ENCODE measurements at regions not wholly inside any gene's neighbourhood (a gene's known extent, or its start where the extent isn't known, plus 50 kb on each side); places are given as distances from the start of the nearest gene placed in this dataset.

GRCh38 chr1:93805027-93805610 is 73.9 kb downstream of the DNTTIP2 start:
- no peak for TF ChIP-seq CTCF (IDR thresholded peaks at IDR 0.05)
- no peak for TF ChIP-seq POLR2A (IDR thresholded peaks at IDR 0.05)

All from right lobe of liver (tissue), 4 donors.